Fibroblast of gingiva (primary cell): ENCODE measurements at regions not wholly inside any gene's neighbourhood (a gene's known extent, or its start where the extent isn't known, plus 50 kb on each side); places are given as distances from the start of the nearest gene placed in this dataset.
A peak's percentile ranks its signal among the peaks of the same experiment; 100 is the strongest.
"Not testable (repeated sequence)": the region's sequence is repeated elsewhere in the genome, so short reads cannot be mapped to it uniquely, and the experiment has no call there.

Experiments used
- DNase-seq: peaks from one replicate; pipeline ENCODE4 v3.0.0-alpha.2; 2011; ENCODE audit warnings: low read depth

DNA sequence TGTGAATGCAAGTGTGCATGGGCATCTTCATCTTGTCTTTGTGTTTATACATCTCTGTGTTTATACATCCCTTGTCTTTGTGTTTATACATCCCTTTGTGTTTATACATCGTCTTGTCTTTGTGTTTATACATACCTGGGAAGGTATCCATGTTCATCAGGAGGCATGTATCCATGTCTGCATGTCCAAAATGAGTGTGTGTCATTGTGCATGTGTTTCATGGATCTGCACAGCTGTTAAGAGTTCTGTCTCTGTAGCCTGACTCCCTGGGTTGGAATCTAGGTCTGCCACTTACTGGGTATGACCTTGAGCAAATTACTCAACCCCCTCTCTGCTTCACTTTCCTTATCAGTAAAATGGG lies 50.1 kb upstream of the SIRPA start:
- no peak for DNase-seq

DNA sequence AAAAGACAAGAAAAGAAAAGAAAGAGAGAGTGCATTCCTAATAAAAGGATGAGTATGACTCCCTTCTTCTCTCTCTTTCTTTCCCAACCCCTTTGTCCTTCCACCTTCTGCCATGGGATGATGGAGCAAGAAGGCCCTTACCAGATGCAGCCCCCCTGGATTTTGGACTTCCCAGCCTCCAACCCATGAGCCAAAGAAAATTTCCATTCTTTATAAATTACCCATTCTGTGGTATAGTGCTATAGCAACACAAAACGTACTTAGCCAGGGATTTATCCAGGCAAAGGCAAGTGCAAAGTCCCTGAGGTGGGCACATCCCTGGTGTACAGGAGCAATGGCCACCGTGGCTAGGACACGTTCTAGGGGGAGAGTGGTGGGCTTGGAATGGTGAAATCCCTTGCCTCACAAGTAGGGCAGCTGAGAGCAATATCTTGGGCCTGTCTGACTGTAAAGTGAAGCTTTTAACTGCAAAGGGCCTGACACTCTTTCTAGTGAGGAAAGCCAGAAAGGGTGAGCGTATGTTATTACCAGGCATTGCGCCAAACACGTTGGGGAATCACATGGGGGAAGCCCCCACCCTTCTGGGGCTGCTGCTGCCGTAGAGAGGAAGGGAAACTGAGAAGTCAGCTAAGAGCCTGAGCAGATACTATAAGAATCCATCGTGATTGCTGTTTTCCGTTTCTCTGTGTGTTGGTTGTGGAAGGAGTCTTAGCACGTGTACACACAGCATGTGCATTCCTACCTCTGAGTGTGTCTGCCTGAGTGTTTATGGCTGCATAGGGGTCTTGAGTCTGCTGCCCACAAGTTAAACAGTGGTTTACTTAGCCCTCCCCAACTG lies 50.7 kb upstream of the SIRPA start:
- no peak for DNase-seq

- no peak for DNase-seq
Measured at GRCh38 chr20:1842281-1842680, 52.9 kb upstream of the SIRPA start.

DNA sequence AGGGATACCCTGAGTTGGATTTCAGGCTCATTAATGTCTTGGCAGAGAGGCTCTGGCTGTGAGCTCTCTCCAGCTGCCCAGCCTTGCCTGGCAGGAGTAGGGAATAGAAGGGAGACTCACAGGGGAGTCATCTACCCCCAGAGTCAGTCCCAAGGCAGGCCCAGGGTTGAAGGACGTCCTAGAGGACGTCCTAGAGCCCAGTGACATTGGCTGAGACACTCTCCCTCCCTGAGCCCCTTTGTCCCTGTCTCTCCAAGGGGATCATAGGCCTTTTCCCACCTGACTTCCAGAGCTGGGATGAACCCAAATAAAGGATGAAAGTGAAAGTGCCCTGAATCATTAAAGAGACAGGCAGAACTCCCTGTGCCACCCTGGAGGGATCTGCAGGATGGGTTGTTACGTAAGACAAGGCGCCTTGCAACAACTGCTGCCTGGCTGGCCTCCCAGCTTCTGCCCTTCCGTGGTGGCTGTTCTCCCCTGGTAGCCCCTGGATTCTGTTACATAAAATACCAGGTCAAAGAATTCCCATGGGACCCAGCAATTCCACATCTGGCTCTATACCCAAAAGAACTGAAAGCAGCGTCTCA lies 53.6 kb upstream of the SIRPA start:
- peak; percentile 44 for DNase-seq

DNA sequence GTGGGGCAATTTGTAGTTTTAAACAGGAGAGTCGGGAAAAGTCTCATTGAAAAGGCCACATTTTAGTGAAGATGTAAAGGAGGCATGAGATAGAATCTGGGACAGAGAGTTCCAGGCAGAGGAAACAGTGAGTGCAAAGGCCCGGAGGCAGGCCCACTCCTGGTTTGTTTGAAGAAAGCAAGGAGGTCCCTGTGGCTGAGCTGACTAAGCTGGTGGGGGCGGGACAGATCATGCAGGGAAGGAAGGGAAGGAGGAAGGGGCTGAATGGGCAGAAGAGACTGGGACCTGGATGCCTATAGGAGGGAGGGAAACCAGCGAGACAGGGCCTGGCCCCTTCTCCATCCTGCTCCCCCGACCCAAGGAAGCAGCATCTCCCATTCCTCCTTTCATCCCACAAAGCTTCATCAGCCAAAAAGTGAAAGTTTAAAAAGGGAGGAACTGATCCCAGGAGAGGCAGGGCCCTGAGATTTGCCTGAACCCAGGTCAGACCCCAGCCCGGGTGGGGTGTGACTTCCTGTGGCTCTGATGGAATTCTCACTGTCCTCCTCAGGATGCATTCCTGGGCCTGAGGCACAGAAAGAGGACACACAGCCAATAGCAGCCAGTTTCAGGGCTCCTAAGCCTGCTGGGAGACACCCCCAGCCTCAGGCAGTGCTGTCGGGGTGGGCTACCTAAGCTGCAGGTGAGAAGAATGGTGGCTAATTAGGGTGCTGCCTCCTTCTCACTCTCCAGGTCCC lies 54.2 kb upstream of the SIRPA start:
- no peak for DNase-seq

DNA sequence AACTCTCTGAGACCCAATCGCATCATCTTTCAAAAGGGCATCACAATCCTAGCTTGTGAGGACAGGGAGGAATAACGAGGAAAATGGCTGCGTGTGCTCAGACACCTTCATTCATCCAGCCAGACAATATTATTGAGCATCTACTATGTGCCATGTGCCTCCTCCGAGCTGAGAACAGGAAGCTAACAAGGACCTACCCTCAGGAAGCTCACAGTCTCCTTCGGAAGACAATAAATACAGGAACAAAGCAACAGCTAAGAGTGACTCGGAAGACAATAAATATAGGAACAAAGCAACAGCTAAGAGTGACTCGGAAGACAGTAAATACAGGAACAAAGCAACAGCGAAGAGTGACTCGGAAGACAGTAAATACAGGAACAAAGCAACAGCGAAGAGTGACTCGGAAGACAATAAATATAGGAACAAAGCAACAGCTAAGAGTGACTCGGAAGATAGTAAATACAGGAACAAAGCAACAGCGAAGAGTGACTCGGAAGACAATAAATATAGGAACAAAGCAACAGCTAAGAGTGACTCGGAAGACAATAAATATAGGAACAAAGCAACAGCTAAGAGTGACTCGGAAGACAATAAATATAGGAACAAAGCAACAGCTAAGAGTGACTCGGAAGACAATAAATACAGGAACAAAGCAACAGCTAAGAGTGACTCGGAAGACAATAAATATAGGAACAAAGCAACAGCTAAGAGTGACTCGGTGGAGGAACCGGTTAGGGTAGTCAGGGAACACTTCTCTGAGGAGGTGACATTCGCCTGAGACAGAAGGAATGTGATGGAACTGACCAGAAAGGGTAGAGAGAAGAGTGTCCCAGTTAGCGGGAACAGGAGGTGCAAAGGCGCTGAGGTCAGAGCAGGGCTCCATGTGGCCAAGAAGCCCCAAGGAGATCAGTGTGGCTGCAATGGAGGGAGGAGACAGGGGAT lies 55.6 kb upstream of the SIRPA start:
- not testable (repeated sequence) for DNase-seq

- no peak for DNase-seq
Measured at GRCh38 chr20:1838556-1839279, 56.5 kb upstream of the SIRPA start.

DNA sequence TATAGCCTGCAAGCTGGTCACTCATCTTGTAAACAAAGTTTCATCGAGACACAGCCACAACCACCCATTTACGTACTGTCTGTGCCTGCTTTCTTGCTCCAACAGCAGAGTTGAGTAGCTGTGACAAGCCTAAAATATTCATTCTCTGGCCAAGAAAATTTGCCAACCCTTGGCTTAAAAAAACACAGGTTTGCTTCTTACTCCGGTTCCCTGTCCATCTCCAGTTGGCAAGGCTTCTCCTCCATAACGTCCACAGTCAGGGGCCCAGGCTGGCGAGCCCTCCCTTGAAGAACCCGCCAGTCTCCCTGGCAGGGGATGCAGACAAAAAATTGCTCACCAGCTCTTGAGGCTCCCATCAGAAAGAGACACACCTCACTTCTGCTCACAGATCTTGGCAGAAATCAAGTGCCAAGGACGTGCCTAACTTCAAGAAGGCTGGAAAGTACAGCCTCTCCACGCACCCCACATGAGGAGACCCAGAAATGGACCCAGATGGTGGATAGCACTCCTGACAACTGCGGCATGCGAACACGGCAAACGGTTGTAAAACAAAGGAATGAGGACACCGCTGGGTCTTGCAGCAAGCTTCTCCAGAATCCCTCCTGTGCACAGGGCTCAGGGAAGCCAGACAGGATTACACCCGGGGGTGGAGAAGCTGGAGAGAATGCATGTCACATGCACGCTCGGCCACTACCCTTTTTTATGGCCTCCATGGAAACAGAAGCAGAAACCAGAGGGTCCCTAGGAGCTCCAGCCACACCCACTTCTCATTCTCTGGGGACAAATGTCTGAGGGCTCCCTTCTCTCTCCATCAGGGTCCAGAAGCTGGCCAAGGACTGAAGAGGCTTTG lies 59.8 kb upstream of the SIRPA start:
- no peak for DNase-seq

GRCh38 chr20:1833728-1834726 lies 61.2 kb upstream of the SIRPA start:
- DNase-seq: no peak

GRCh38 chr20:1833216-1833615 lies 62.0 kb upstream of the SIRPA start:
- DNase-seq: no peak

DNA sequence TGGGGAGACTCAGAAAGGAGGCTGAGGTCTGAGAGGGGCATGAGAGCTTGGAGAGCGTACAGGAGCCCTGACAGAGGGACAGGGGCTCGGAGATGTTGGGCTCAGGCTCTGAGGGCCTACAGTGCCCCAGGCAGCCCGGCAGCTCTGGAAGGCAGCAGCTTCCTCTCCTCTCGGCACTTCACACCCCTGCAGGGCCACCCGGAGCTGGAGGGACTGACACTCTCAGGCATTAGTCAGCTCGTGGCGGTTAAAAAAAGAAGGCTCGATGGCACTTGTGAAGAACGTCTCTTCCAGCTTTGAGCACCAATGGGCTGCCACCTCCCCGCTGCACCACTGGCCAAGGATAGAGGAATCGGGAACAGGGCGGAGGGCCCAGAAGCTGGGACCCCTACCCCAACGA lies 62.6 kb upstream of the SIRPA start:
- no peak for DNase-seq

DNA sequence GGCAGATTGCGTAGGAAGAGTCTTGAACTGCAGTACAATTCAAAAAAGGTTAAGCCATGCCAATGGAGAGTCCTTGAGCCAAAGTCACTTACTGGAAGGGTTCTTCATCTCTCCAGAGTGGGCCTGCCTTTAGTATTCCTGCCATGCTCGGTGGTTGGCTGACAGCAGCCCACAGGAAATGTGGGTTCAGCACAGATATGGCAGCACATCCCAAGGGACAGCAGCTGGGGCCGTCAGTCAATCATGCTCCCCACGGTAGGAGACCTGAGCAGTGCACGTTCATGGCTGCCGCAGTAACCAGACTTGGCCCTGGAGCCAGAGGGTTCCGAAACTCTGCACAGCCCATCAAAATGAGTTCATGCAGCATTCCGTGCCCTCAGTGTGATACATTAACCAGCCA lies 63.6 kb upstream of the SIRPA start:
- no peak for DNase-seq

- DNase-seq: no peak
Measured at GRCh38 chr20:1831096-1831495, 64.1 kb upstream of the SIRPA start.

GRCh38 chr20:1830240-1830639 lies 65.0 kb upstream of the SIRPA start:
- peak; percentile 64 for DNase-seq

- no peak for DNase-seq
Measured at GRCh38 chr20:1829531-1829930, 65.7 kb upstream of the SIRPA start.

DNA sequence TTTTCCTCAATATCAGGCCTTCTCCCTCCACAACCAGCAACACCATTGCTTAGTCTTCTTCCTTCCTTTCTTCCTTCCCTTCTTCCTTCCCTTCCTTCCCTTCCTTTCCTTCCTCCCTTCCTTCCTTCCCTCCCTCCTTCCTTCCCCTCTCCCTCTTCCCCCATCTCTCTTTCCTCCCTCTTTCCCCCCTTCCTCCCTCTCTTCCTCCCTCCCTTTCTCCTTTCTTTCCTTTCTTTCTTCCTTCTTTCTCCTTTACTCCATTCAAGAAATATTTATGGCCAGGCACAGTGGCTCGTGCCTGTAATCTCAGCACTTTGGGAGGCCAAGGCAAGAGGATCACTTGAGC lies 66.4 kb upstream of the SIRPA start:
- no peak for DNase-seq

DNA sequence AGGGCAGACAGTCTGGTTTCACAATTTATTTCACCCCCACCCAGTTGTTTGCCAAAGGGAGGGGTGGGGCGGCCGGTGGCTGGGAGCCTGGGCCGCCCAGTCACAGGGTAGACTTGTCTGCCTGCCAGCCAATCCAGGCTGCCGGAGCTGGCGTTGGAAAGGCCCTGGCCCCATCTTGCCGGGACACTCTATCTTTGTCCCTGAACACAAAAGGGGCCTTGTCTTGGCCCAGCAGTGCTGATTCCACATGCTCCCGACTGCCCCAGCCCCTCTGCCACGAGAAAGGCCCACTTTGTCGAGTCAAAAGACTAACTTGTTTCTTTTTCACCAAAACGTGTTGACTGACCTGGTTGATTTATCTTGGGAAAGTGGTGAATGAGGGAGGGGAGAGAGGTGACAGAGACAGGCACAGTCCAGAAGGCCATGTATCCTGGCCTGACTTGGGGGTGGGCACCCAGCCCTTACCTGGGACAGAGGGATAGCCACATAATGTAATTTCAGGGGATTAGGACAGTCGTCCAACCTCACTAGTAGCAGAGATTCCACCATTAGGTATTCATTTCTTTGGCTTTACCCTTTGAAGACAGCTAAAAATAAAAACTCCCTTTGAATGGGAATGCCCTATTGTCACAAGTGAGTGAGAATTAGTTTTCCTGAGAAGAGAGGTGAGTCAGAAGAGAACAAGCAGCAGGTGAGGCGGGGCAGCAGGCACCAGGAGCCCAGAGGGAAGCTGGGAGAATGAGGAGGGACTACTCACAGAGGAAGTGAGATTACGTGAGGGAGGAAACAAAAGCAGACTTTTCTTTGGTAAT lies 67.0 kb upstream of the SIRPA start:
- DNase-seq: no peak

- DNase-seq: no peak
Measured at GRCh38 chr20:1827510-1827973, 67.7 kb upstream of the SIRPA start.
